ENCODE measurements at regions not wholly inside any gene's neighbourhood (a gene's known extent, or its start where the extent isn't known, plus 50 kb on each side); places are given as distances from the start of the nearest gene placed in this dataset.

DNA sequence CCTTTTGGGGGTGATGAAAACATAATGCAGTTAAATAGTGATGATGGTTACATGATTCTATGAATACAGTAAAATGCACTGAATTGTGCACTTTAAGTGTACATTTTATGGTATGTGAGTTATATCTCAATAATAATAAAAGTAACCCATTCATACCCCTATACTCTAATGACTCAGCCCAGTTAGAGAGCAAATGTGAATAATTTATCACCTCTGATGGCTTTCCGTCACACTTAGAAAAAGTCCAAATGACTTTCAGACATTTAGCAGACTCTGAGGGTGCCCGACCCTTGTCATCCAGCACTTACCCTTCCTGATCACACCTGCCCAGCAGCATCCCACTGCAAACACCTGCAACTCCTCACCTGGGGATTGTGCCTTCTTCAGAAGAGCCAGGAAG, 148.1 kb upstream of the MAF start:
- Histone ChIP-seq H3K27ac (ENCODE audit: low read depth, low read length) (no peak overlapping the region), H3K9me3 (ENCODE audit: insufficient read depth, low read depth, low read length) (peaks cover 4% of the 10 kb centered on the region; the same call in 1 of the 2 replicates), H3K4me3 (ENCODE audit: low read length) (no peak overlapping the region), H3K4me1 (ENCODE audit: insufficient read depth, low read length) (no peaks in the 10 kb centered on the region), H3K27me3 (ENCODE audit: insufficient read depth, low read length) (no peaks in the 10 kb centered on the region), H3K9ac (ENCODE audit: low read depth, low read length) (no peak overlapping the region), H3K36me3 (ENCODE audit: insufficient read depth, low read length) (no peaks in the 10 kb centered on the region)
- 96% methylated on average over 2 of the region's 2 CpGs for WGBS

DNA sequence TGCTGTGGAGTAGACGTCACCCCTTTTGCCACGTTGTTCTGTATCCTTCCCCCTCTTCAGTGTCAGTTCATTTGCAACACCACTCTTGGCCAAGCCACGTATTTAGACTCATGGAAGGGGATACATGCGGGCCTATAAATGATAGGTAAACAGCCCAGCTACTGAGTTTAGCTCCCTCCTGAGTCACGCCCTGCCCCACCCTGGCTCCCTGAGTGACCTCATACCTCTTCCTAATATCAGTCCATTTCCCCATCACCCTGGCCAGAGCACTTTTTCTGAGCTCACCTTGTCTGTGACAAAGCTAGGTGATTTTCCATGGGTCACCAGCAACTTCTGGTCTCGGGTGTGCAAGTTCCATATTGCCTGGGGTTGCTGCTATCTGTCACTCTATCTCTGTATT, 147.2 kb upstream of the MAF start:
- no peaks in the 10 kb centered on the region for H3K4me1 ChIP-seq (ENCODE audit: insufficient read depth, low read length)
- no peak overlapping the region for H3K9ac ChIP-seq (ENCODE audit: low read depth, low read length)
- peaks cover 4% of the 10 kb centered on the region; the same call in 1 of the 2 replicates for H3K9me3 ChIP-seq (ENCODE audit: insufficient read depth, low read depth, low read length)
- 93% methylated on average over 6 of the region's 6 CpGs for WGBS
- H3K27ac ChIP-seq (ENCODE audit: low read depth, low read length): no peak overlapping the region
- H3K4me3 ChIP-seq (ENCODE audit: low read length): no peak overlapping the region
- H3K27me3 ChIP-seq (ENCODE audit: insufficient read depth, low read length): no peaks in the 10 kb centered on the region
- no peaks in the 10 kb centered on the region for H3K36me3 ChIP-seq (ENCODE audit: insufficient read depth, low read length)

DNA sequence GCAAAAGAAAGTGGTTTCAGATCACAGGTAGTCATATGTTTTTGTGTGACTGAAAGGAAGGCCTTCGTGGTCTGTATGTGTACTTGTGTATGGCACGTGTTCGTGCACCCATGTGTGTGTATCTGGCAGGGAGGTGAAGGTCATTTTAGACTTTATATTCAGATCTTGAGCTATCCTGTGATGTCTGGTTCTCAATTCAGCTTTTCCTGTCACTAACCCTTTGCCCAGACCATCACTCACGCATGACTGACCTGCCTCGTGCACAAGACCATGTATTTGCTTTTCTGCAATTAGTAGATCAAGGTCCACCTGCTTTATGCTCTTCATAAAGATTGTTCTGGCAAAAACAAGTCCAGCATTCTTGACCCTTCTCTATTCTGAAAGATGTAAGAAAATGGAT, 139.7 kb upstream of the MAF start:
- Histone ChIP-seq H3K9ac (ENCODE audit: low read depth, low read length) (no peak overlapping the region), H3K27ac (ENCODE audit: low read depth, low read length) (no peak overlapping the region), H3K27me3 (ENCODE audit: insufficient read depth, low read length) (no peaks in the 10 kb centered on the region), H3K9me3 (ENCODE audit: insufficient read depth, low read depth, low read length) (no peaks in the 10 kb centered on the region), H3K4me1 (ENCODE audit: insufficient read depth, low read length) (peaks cover 16% of the 10 kb centered on the region), H3K36me3 (ENCODE audit: insufficient read depth, low read length) (no peaks in the 10 kb centered on the region), H3K4me3 (ENCODE audit: low read length) (no peak overlapping the region)
- 98% methylated on average over 5 of the region's 5 CpGs for WGBS

DNA sequence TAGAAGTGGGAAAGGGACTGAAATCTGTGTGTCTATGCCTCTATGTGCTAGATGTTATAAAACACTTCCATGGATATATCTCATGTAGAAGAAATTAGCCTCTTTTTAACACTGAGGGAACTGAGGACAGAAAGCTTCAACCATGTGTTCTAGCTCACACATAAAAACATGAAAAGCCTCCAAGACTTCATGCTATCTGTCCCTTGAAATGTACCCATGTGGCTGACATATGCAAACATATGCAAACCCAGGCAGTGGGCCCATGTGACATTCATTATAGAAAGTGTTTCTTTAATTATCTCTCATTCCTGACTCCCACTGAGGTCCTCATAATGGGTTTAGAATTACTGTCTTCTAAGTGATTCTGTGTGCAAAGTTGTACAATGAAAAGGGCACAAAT, 134.7 kb upstream of the MAF start:
- no peak overlapping the region for H3K4me3 ChIP-seq (ENCODE audit: low read length)

DNA sequence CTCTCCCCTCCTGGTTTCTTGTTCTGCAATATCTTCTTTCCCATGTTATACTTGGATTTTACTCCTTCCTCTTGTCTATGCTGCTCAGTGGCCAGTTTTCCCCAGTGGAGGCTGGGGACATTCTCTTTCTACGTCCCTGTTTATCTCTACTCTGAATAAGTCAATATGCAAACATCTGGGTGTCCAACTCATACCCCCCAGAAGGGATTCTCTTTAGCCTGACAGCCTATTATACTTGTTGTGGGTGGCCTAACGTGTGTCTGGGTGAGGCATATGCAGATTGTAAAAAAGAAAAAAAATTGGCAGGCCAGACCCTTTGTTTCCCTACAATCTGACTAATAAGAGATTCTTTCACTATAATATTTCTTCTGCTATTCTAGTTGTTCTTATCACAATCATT, 134.2 kb upstream of the MAF start:
- no peak overlapping the region for H3K4me3 ChIP-seq (ENCODE audit: low read length)
- no peak overlapping the region for H3K9ac ChIP-seq (ENCODE audit: low read depth, low read length)
- no peaks in the 10 kb centered on the region for H3K9me3 ChIP-seq (ENCODE audit: insufficient read depth, low read depth, low read length)
- WGBS: 63% methylated on average over 1 of the region's 2 CpGs
- H3K4me1 ChIP-seq (ENCODE audit: insufficient read depth, low read length): peaks cover 17% of the 10 kb centered on the region
- no peak overlapping the region for H3K27ac ChIP-seq (ENCODE audit: low read depth, low read length)
- no peaks in the 10 kb centered on the region for H3K27me3 ChIP-seq (ENCODE audit: insufficient read depth, low read length)
- H3K36me3 ChIP-seq (ENCODE audit: insufficient read depth, low read length): no peaks in the 10 kb centered on the region

More for the DNA sequence above, 134.7 kb upstream of the MAF start:
- no peaks in the 10 kb centered on the region for H3K9me3 ChIP-seq (ENCODE audit: insufficient read depth, low read depth, low read length)
- no peaks in the 10 kb centered on the region for H3K36me3 ChIP-seq (ENCODE audit: insufficient read depth, low read length)
- H3K27ac ChIP-seq (ENCODE audit: low read depth, low read length): no peak overlapping the region
- no peaks in the 10 kb centered on the region for H3K27me3 ChIP-seq (ENCODE audit: insufficient read depth, low read length)
- H3K9ac ChIP-seq (ENCODE audit: low read depth, low read length): no peak overlapping the region
- peaks cover 17% of the 10 kb centered on the region for H3K4me1 ChIP-seq (ENCODE audit: insufficient read depth, low read length)

DNA sequence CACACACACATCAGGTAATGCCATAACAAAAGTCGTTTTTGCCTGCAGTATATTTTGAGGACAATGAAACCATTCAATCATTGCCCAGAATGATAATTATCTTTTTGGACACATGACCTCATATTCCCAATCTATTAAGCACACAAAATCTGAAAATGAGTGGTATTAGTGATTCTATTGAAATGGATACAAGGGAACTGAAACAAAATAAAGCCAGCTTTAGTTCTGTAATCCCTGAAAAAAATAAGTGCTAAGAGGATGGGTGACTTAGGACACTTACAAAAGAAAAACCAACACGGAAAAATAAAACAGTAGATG, 128.3 kb upstream of the MAF start:
- Histone ChIP-seq H3K4me3 (ENCODE audit: low read length) (no peak overlapping the region), H3K4me1 (ENCODE audit: insufficient read depth, low read length) (peaks cover 4% of the 10 kb centered on the region; the same call in 1 of the 2 replicates), H3K9me3 (ENCODE audit: insufficient read depth, low read depth, low read length) (no peaks in the 10 kb centered on the region), H3K9ac (ENCODE audit: low read depth, low read length) (no peak overlapping the region), H3K27me3 (ENCODE audit: insufficient read depth, low read length) (no peaks in the 10 kb centered on the region), H3K27ac (ENCODE audit: low read depth, low read length) (no peak overlapping the region), H3K36me3 (ENCODE audit: insufficient read depth, low read length) (no peaks in the 10 kb centered on the region)
- 97% methylated on average over 2 of the region's 2 CpGs for WGBS

DNA sequence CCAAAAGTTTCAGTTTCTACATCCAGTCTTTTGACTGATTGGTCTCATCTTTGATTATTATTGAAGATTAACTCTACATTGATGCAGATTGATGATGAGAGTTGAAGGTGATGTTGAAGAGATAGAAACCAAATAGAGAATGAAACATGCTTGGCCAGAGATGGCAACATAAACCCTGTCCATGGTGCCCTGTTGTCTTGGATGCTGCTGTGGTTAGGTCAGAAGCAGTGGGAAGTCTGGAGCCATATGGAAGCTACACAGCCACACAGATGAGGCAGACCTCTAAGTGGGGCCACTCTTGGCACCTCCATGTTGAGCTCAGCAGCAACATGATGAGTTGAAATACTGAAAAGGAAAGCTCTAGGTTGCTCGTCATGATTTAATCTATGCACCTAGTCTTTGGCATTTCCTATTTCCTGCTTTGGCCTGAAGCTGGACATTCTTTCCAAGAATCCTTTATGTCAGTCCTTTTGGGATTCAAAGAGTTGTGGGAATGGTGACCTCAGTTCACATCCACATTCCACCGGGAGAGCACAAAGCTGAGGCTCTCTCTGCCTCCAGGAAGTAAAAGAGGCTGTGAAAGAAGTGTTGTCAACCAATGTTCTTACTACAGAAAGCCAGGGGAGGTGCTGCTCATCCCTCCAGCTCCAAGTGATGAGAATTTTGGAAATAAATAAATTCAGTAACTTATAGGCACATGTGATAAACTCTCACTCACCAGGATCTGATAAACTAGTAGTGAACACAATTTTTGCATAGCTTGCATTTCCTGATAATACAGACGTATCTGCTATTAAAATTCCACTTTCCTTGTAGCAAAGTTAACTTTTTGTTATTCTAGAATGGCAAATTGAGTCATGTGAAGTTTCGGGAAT, 127.7 kb upstream of the MAF start:
- H3K4me1 ChIP-seq (ENCODE audit: insufficient read depth, low read length): peaks cover 4% of the 10 kb centered on the region; the same call in 1 of the 2 replicates
- no peaks in the 10 kb centered on the region for H3K36me3 ChIP-seq (ENCODE audit: insufficient read depth, low read length)
- H3K9me3 ChIP-seq (ENCODE audit: insufficient read depth, low read depth, low read length): no peaks in the 10 kb centered on the region
- no peak overlapping the region for H3K27ac ChIP-seq (ENCODE audit: low read depth, low read length)
- H3K27me3 ChIP-seq (ENCODE audit: insufficient read depth, low read length): no peaks in the 10 kb centered on the region
- H3K9ac ChIP-seq (ENCODE audit: low read depth, low read length): no peak overlapping the region
- no peak overlapping the region for H3K4me3 ChIP-seq (ENCODE audit: low read length)
- WGBS: 92% methylated on average over 4 of the region's 4 CpGs

DNA sequence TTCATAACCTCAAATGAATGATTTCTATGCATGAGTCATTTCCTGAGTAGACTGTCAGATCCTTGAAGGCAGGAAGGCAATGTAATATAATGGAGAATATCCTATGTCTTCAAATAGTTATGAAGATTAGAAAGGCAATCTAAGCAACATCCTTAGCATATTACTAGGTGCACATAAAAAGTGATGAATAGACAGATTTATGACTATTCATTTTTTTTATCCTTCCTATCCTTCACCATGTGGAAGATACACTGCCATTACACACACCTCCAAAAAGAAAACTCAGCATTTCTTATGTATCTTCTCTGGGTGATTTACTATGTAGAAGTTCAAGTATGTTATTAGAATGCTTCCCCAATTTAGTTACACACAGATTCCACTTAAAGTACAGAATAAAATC, 126.4 kb upstream of the MAF start:
- H3K4me1 ChIP-seq (ENCODE audit: insufficient read depth, low read length): peaks cover 4% of the 10 kb centered on the region; the same call in 1 of the 2 replicates
- no peak overlapping the region for H3K27ac ChIP-seq (ENCODE audit: low read depth, low read length)
- no peak overlapping the region for H3K4me3 ChIP-seq (ENCODE audit: low read length)
- H3K9ac ChIP-seq (ENCODE audit: low read depth, low read length): no peak overlapping the region
- no peaks in the 10 kb centered on the region for H3K27me3 ChIP-seq (ENCODE audit: insufficient read depth, low read length)
- H3K36me3 ChIP-seq (ENCODE audit: insufficient read depth, low read length): no peaks in the 10 kb centered on the region
- no peaks in the 10 kb centered on the region for H3K9me3 ChIP-seq (ENCODE audit: insufficient read depth, low read depth, low read length)

DNA sequence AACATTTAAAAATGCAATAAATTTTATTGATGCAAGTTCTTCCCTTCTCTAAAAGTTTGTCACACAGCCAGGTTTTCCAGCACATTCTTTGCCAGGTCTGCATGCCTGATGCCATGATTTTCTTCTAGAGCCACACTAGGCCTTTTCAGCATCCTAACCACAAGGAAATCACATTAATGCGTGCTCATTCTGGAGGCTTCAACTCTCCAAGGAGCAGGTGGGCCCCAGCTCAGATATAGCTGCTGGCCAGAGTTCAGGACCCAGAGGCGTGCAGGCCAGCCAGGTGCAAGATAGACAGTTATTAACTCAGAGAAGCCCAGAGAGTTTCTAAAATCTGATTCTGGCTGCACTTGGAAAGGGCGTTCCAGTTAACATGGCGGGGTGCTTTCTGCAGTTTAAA, 124.5 kb upstream of the MAF start:
- 95% methylated on average over 4 of the region's 4 CpGs for WGBS
- peaks cover 4% of the 10 kb centered on the region; the same call in 1 of the 2 replicates for H3K4me1 ChIP-seq (ENCODE audit: insufficient read depth, low read length)

DNA sequence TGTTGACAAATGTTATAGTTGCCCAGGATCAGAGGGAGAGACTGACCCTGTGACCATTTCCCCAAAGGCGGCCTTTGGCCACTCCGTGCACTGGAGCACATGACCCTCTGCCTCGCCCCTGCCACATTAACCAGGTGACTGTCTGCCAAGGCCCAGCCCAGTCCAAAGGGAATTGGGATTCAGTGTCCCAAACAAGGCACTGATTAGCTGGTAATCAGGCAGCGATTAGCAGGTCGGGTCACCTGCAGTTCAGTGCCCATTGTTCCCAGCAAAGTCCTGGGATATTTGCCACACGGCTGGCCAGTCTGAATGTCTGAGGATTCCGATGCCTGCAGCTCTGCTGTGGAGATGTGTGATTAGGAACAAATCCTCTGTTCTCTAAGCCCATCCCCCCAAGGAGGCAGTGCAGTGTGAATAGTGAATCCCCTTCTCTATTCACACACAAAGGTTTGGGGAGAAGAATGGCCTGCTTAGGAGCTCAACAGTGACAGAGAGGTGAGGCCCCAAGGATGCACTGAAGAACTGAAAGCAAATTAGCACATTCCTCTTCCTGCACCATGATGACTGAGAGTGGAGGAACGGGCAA, 123.1 kb upstream of the MAF start:
- WGBS: 73% methylated on average over 7 of the region's 8 CpGs
- Histone ChIP-seq H3K27ac (ENCODE audit: low read depth, low read length) (no peak overlapping the region; the same call in 1 of the 2 replicates), H3K4me1 (ENCODE audit: insufficient read depth, low read length) (peaks cover 4% of the 10 kb centered on the region; the same call in 1 of the 2 replicates), H3K4me3 (ENCODE audit: low read length) (no peak overlapping the region), H3K27me3 (ENCODE audit: insufficient read depth, low read length) (no peaks in the 10 kb centered on the region), H3K9ac (ENCODE audit: low read depth, low read length) (no peak overlapping the region), H3K9me3 (ENCODE audit: insufficient read depth, low read depth, low read length) (no peaks in the 10 kb centered on the region), H3K36me3 (ENCODE audit: insufficient read depth, low read length) (no peaks in the 10 kb centered on the region)

More for the DNA sequence above, 124.5 kb upstream of the MAF start:
- H3K9ac ChIP-seq (ENCODE audit: low read depth, low read length): no peak overlapping the region
- H3K27ac ChIP-seq (ENCODE audit: low read depth, low read length): no peak overlapping the region
- H3K27me3 ChIP-seq (ENCODE audit: insufficient read depth, low read length): no peaks in the 10 kb centered on the region
- no peak overlapping the region for H3K4me3 ChIP-seq (ENCODE audit: low read length)
- no peaks in the 10 kb centered on the region for H3K9me3 ChIP-seq (ENCODE audit: insufficient read depth, low read depth, low read length)
- no peaks in the 10 kb centered on the region for H3K36me3 ChIP-seq (ENCODE audit: insufficient read depth, low read length)

DNA sequence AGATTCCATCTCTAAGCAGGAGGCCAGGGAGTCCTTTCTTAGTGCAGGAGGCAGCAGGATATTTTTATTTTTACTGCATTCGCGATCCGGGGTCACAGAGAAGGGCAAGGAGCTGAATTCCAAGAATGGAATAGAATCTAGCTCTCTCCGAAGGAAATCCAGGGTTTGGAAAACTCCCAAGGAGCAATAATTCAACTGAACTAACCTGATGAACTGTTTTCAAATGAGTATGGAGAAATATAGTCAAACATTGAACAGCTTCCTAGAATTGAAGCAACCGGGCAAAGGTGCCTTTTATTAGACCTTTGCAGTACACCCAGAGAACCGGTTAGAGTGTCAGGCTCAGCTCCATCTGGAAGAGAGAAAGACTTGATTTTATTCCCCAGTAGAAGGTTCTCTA, 120.7 kb upstream of the MAF start:
- Histone ChIP-seq H3K4me1 (ENCODE audit: insufficient read depth, low read length) (peaks cover 4% of the 10 kb centered on the region; the same call in 1 of the 2 replicates), H3K36me3 (ENCODE audit: insufficient read depth, low read length) (no peaks in the 10 kb centered on the region), H3K9me3 (ENCODE audit: insufficient read depth, low read depth, low read length) (no peaks in the 10 kb centered on the region), H3K9ac (ENCODE audit: low read depth, low read length) (no peak overlapping the region), H3K4me3 (ENCODE audit: low read length) (no peak overlapping the region), H3K27me3 (ENCODE audit: insufficient read depth, low read length) (no peaks in the 10 kb centered on the region), H3K27ac (ENCODE audit: low read depth, low read length) (no peak overlapping the region)
- WGBS: 96% methylated on average over 6 of the region's 6 CpGs
